OCI-LY7 (cell line): ENCODE measurements at regions not wholly inside any gene's neighbourhood (a gene's known extent, or its start where the extent isn't known, plus 50 kb on each side); places are given as distances from the start of the nearest gene placed in this dataset.
A peak's percentile ranks its signal among the peaks of the same experiment; 100 is the strongest.

ENCODE experiments used
- BruUV-seq: library from RNA; stranded (reverse); fragments of 400-500 nt; replicated peaks from 2 replicates; lab custom pipeline; 2021; lab: Mats Ljungman, UMichigan
- CTCF ChIA-PET: fragments of 300-600 bp; sonication (Branson Sonifier 250); formaldehyde crosslinking; loops from one replicate; lab custom pipeline; 2022; ENCODE audit warnings: antibody characterized with exemption; ENCODE audit not compliant: unreplicated experiment; lab: Charles Lee
- POLR2A ChIA-PET: fragments of 300-600 bp; sonication (Branson Sonifier 250); formaldehyde crosslinking; loops from one replicate; lab custom pipeline; 2022; ENCODE audit warnings: antibody characterized with exemption; lab: Charles Lee
- DNase-seq: peaks from one replicate; pipeline ENCODE4 v3.0.0-alpha.2; 2015; ENCODE audit warnings: low spot score
- H2AFZ ChIP-seq: fragments of 200-600 bp; sonication (generic), shearing (Covaris generic); 2 replicates; pipeline ENCODE4 v1.6.1; 2014; ENCODE audit warnings: mild to moderate bottlenecking, antibody characterized with exemption, low read length, moderate library complexity
- H3K27ac ChIP-seq: fragments of 200-600 bp; sonication (generic); 2 replicates; pipeline ENCODE4 v1.5.1; 2014; ENCODE audit warnings: mixed run types, low read depth, mild to moderate bottlenecking, moderate library complexity, low read length, inconsistent platforms; ENCODE audit not compliant: poor library complexity, severe bottlenecking
- H3K36me3 ChIP-seq: fragments of 200-600 bp; sonication (generic); 2 replicates; pipeline ENCODE4 v1.6.1; 2014; ENCODE audit warnings: mild to moderate bottlenecking, antibody characterized with exemption, low read length, moderate library complexity, mixed read lengths; ENCODE audit not compliant: insufficient read depth
- H3K4me1 ChIP-seq: fragments of 200-600 bp; sonication (generic); 2 replicates; pipeline ENCODE4 v1.5.1; 2014; ENCODE audit warnings: mild to moderate bottlenecking, low read length; ENCODE audit not compliant: insufficient read depth, poor library complexity, severe bottlenecking
- H3K4me2 ChIP-seq: fragments of 200-600 bp; sonication (generic); 2 replicates; pipeline ENCODE4 v1.6.1; 2014; ENCODE audit warnings: mild to moderate bottlenecking, low read length
- H3K4me3 ChIP-seq: fragments of 200-600 bp; sonication (generic); 2 replicates; pipeline ENCODE4 v1.5.1; 2014; ENCODE audit warnings: mild to moderate bottlenecking, low read depth, low read length; ENCODE audit not compliant: poor library complexity, severe bottlenecking
- H3K79me2 ChIP-seq: fragments of 200-600 bp; sonication (generic); 2 replicates; pipeline ENCODE4 v1.6.1; 2016; ENCODE audit warnings: low read depth, mild to moderate bottlenecking, low read length, moderate library complexity, mixed read lengths; ENCODE audit not compliant: insufficient read depth
- H3K9me2 ChIP-seq: fragments of 200-600 bp; sonication (generic); 2 replicates; pipeline ENCODE4 v1.6.1; 2016; ENCODE audit warnings: mild to moderate bottlenecking, low read length, mixed read lengths; ENCODE audit not compliant: insufficient read depth
- H3K9me3 ChIP-seq: fragments of 200-600 bp; sonication (generic); 2 replicates; pipeline ENCODE4 v1.6.1; 2014; ENCODE audit warnings: mild to moderate bottlenecking, mixed run types, low read length, mixed read lengths
- H4K20me1 ChIP-seq: fragments of 200-600 bp; sonication (generic); 2 replicates; pipeline ENCODE4 v1.6.1; 2014; ENCODE audit warnings: mild to moderate bottlenecking, antibody characterized with exemption, low read length, moderate library complexity, mixed read lengths; ENCODE audit not compliant: insufficient read depth
- EZH2phosphoT487 ChIP-seq: fragments of 200-600 bp; sonication (generic); IDR thresholded peaks from 2 replicates; pipeline ENCODE4 v1.6.1; 2018; ENCODE audit warnings: low read depth, borderline replicate concordance, mild to moderate bottlenecking, mixed run types, antibody characterized with exemption, low read length, moderate library complexity, mixed read lengths
- intact Hi-C: fragments of 100-400 bp; cut with micrococcal nuclease; formaldehyde crosslinking; loops from one replicate; pipeline ENCODE4 v1.10.0; 2022; ENCODE audit not compliant: unreplicated experiment
- TF ChIP-seq, protein P1 (sequence below): fragments of 200-600 bp; sonication (generic); conservative IDR thresholded peaks from 2 replicates; pipeline ENCODE4 v1.5.1; 2014; ENCODE audit warnings: mild to moderate bottlenecking, antibody characterized with exemption, low read length, moderate library complexity, mixed read lengths

DNA sequence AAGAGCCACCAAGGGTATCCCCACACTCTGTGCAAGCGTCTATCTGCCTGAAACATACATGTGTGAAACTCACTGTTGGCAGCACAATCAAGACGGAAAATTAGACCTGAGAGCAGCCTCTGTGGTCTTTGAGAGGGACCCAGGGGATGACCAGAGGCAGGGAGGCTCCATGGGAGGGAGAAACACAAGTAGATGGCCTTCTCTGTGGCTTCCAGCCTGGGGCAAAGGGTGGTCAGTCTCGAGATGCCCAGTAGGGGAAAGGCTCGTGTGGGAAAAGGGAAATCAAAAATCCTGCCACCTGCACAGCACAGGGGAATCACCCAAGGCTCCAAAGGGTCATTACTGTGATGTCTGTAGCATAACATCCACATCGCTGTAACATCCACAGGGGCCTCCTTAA is 823.3 kb downstream of the KCNJ18 start:
- Histone ChIP-seq H3K4me2 (no peak overlapping the region), H3K27ac (no peak overlapping the region), H3K4me1 (no peaks in the 10 kb centered on the region), H3K9me3 (no peaks in the 10 kb centered on the region), H4K20me1 (no peaks in the 10 kb centered on the region), H2AFZ (no peak overlapping the region), H3K9me2 (no peaks in the 10 kb centered on the region), H3K36me3 (no peaks in the 10 kb centered on the region), H3K79me2 (no peaks in the 10 kb centered on the region), H3K4me3 (no peak overlapping the region)
- no peak for TF ChIP-seq EZH2phosphoT487
- TF ChIP-seq, protein P1, sequence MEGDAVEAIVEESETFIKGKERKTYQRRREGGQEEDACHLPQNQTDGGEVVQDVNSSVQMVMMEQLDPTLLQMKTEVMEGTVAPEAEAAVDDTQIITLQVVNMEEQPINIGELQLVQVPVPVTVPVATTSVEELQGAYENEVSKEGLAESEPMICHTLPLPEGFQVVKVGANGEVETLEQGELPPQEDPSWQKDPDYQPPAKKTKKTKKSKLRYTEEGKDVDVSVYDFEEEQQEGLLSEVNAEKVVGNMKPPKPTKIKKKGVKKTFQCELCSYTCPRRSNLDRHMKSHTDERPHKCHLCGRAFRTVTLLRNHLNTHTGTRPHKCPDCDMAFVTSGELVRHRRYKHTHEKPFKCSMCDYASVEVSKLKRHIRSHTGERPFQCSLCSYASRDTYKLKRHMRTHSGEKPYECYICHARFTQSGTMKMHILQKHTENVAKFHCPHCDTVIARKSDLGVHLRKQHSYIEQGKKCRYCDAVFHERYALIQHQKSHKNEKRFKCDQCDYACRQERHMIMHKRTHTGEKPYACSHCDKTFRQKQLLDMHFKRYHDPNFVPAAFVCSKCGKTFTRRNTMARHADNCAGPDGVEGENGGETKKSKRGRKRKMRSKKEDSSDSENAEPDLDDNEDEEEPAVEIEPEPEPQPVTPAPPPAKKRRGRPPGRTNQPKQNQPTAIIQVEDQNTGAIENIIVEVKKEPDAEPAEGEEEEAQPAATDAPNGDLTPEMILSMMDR: no peak
- POLR2A ChIA-PET: no interaction called here
- BruUV-seq: no TSS peak
- DNase-seq: no peak
- CTCF ChIA-PET: no interaction called here
- intact Hi-C loops: no loop called here

GRCh38 chr17:22516861-22517636 is 824.7 kb downstream of the KCNJ18 start:
- H3K36me3 ChIP-seq: no peaks in the 10 kb centered on the region
- H3K9me3 ChIP-seq: no peaks in the 10 kb centered on the region
- no peaks in the 10 kb centered on the region for H3K79me2 ChIP-seq
- no peaks in the 10 kb centered on the region for H4K20me1 ChIP-seq
- H3K9me2 ChIP-seq: no peaks in the 10 kb centered on the region
- intact Hi-C loops: no loop called here
- no peak overlapping the region for H3K27ac ChIP-seq
- no TSS peak for BruUV-seq
- no peak overlapping the region for H3K4me3 ChIP-seq
- H3K4me2 ChIP-seq: no peak overlapping the region
- H2AFZ ChIP-seq: no peak overlapping the region
- H3K4me1 ChIP-seq: no peaks in the 10 kb centered on the region
- no peak for DNase-seq
- no peak for TF ChIP-seq EZH2phosphoT487
- TF ChIP-seq, protein P1: no peak
- ChIA-PET CTCF (no interaction called here), POLR2A (no interaction called here)

GRCh38 chr17:22517716-22518115 is 825.4 kb downstream of the KCNJ18 start:
- no peak overlapping the region for H3K4me2 ChIP-seq
- BruUV-seq: no TSS peak
- no peaks in the 10 kb centered on the region for H3K9me3 ChIP-seq
- intact Hi-C loops: no loop called here
- H2AFZ ChIP-seq: no peak overlapping the region
- TF ChIP-seq, protein P1: 0 out of 2 replicates have a peak, but pooled peaks have one; percentile 21
- TF ChIP-seq EZH2phosphoT487: no peak
- H3K79me2 ChIP-seq: no peaks in the 10 kb centered on the region
- ChIA-PET POLR2A (no interaction called here), CTCF (no interaction called here)
- H3K36me3 ChIP-seq: no peaks in the 10 kb centered on the region
- H3K9me2 ChIP-seq: no peaks in the 10 kb centered on the region
- H3K4me1 ChIP-seq: no peaks in the 10 kb centered on the region
- H3K4me3 ChIP-seq: no peak overlapping the region
- H3K27ac ChIP-seq: no peak overlapping the region
- DNase-seq: no peak
- no peaks in the 10 kb centered on the region for H4K20me1 ChIP-seq
